GM10248 (cell line): ENCODE measurements at regions not wholly inside any gene's neighbourhood (a gene's known extent, or its start where the extent isn't known, plus 50 kb on each side); places are given as distances from the start of the nearest gene placed in this dataset.

Source experiments
- CTCF ChIA-PET: fragments of 300-600 bp; sonication (Branson Sonifier 250); formaldehyde crosslinking; extraction: SDS; loops from one replicate; lab custom pipeline; 2021; ENCODE audit warnings: antibody characterized with exemption; lab: Yijun Ruan, JAX
- POLR2A ChIA-PET: fragments of 350-650 bp; sonication (Branson Sonifier 250); formaldehyde crosslinking; extraction: SDS; loops from one replicate; lab custom pipeline; 2020; ENCODE audit warnings: antibody characterized with exemption; lab: Yijun Ruan, JAX
- DNase-seq: peaks from one replicate; pipeline ENCODE4 v3.0.0; 2012; ENCODE audit errors: extremely low spot score
- CTCF ChIP-seq: IDR thresholded peaks from 2 replicates; pipeline ENCODE4 v1.5.1; 2012; ENCODE audit warnings: mild to moderate bottlenecking, low read depth; ENCODE audit errors: extremely low read depth, missing control alignments, control extremely low read depth

- POLR2A ChIA-PET: no interaction called here
- TF ChIP-seq CTCF: no peak
- no peak for DNase-seq
- CTCF ChIA-PET: no interaction called here
Observed at GRCh38 chrX:88526385-88526784, 220.6 kb upstream of the CPXCR1 start.

- DNase-seq: no peak
- no peak for TF ChIP-seq CTCF
- ChIA-PET POLR2A (no interaction called here), CTCF (no interaction called here)
Observed at GRCh38 chrX:88558421-88558820, 188.6 kb upstream of the CPXCR1 start.

GRCh38 chrX:88560673-88561330, 186.2 kb upstream of the CPXCR1 start:
- CTCF ChIA-PET: no interaction called here
- DNase-seq: no peak
- POLR2A ChIA-PET: no interaction called here

GRCh38 chrX:88584283-88584682, 162.7 kb upstream of the CPXCR1 start:
- DNase-seq: no peak
- TF ChIP-seq CTCF: no peak
- ChIA-PET POLR2A (no interaction called here), CTCF (interaction anchor here (1.1 kb wide), 1 partner anchor 10 kb away, joined by 3 read pairs; no protein-coding TSS in a partner anchor)

More at GRCh38 chrX:88560673-88561330, 186.2 kb upstream of the CPXCR1 start:
- no peak for TF ChIP-seq CTCF

- CTCF ChIA-PET: no interaction called here
- no peak for TF ChIP-seq CTCF
Observed at GRCh38 chrX:88586317-88586716, 160.7 kb upstream of the CPXCR1 start.

GRCh38 chrX:88603237-88603636, 143.8 kb upstream of the CPXCR1 start:
- no peak for DNase-seq
- TF ChIP-seq CTCF: no peak
- CTCF ChIA-PET: no interaction called here
- POLR2A ChIA-PET: no interaction called here

More at GRCh38 chrX:88586317-88586716, 160.7 kb upstream of the CPXCR1 start:
- POLR2A ChIA-PET: no interaction called here
- no peak for DNase-seq
